Activated CD8-positive, alpha-beta memory T cell treated with anti-CD3 and anti-CD28 coated beads, Interleukin-2, amount 50 U/mL, for 1 hour (primary cell): ENCODE measurements at regions not wholly inside any gene's neighbourhood (a gene's known extent, or its start where the extent isn't known, plus 50 kb on each side); places are given as distances from the start of the nearest gene placed in this dataset.

Experiments
- DNase-seq: peaks from one replicate; pipeline ENCODE4 v3.0.0-alpha.2; 2020; ENCODE audit errors: extremely low read depth

GRCh38 chr1:87953732-87954344 lies 625.2 kb downstream of the LMO4 start:
- DNase-seq, result peak; percentile 2

GRCh38 chr1:87955038-87955437 lies 626.4 kb downstream of the LMO4 start:
- no peak for DNase-seq

GRCh38 chr1:87956072-87956471 lies 627.4 kb downstream of the LMO4 start:
- no peak for DNase-seq

- DNase-seq, result no peak
Observed at GRCh38 chr1:87956750-87957149, 628.1 kb downstream of the LMO4 start.

GRCh38 chr1:87957331-87957730 lies 628.7 kb downstream of the LMO4 start:
- no peak for DNase-seq

- no peak for DNase-seq
Observed at GRCh38 chr1:87958201-87958600, 629.5 kb downstream of the LMO4 start.

- DNase-seq, result no peak
Observed at GRCh38 chr1:87958716-87959115, 630.0 kb downstream of the LMO4 start.

GRCh38 chr1:87959236-87959635 lies 630.6 kb downstream of the LMO4 start:
- no peak for DNase-seq

- no peak for DNase-seq
Observed at GRCh38 chr1:87961992-87962391, 633.3 kb downstream of the LMO4 start.

- DNase-seq, result no peak
Observed at GRCh38 chr1:87963556-87963955, 634.9 kb downstream of the LMO4 start.

- no peak for DNase-seq
Observed at GRCh38 chr1:87965193-87965592, 636.5 kb downstream of the LMO4 start.

GRCh38 chr1:87968197-87968955 lies 639.7 kb downstream of the LMO4 start:
- no peak for DNase-seq

- no peak for DNase-seq
Observed at GRCh38 chr1:87969040-87969439, 640.4 kb downstream of the LMO4 start.

- no peak for DNase-seq
Observed at GRCh38 chr1:87972811-87973210, 644.1 kb downstream of the LMO4 start.

- no peak for DNase-seq
Observed at GRCh38 chr1:87973896-87974295, 645.2 kb downstream of the LMO4 start.

GRCh38 chr1:87976316-87976715 lies 647.6 kb downstream of the LMO4 start:
- no peak for DNase-seq

GRCh38 chr1:87977145-87977544 lies 648.5 kb downstream of the LMO4 start:
- no peak for DNase-seq

GRCh38 chr1:87979079-87979478 lies 650.4 kb downstream of the LMO4 start:
- no peak for DNase-seq

GRCh38 chr1:87980494-87980893 lies 651.8 kb downstream of the LMO4 start:
- no peak for DNase-seq

- DNase-seq, result no peak
Observed at GRCh38 chr1:87981386-87981785, 652.7 kb downstream of the LMO4 start.

GRCh38 chr1:87981810-87982209 lies 653.1 kb downstream of the LMO4 start:
- no peak for DNase-seq

GRCh38 chr1:87983841-87984240 lies 655.2 kb downstream of the LMO4 start:
- DNase-seq, result no peak

GRCh38 chr1:87985071-87985470 lies 656.4 kb downstream of the LMO4 start:
- no peak for DNase-seq
